Activated B cell treated with CpG ODN at 0.5 μM for 24 hours (primary cell): ENCODE measurements at regions not wholly inside any gene's neighbourhood (a gene's known extent, or its start where the extent isn't known, plus 50 kb on each side); places are given as distances from the start of the nearest gene placed in this dataset.

Source experiments
- ATAC-seq: fragments of 200-7000 bp; cut with Tn5 transposase; one replicate; pipeline ENCODE4 v1.10.0; 2021; ENCODE audit warnings: low read depth, mild to moderate bottlenecking, moderate library complexity
- CTCF ChIA-PET: fragments of 350-600 bp; sonication (Branson Sonifier 250); formaldehyde crosslinking; loops from one replicate; lab custom pipeline; 2021; ENCODE audit warnings: antibody characterized with exemption; lab: Charles Lee
- POLR2A ChIA-PET: fragments of 350-600 bp; sonication (Branson Sonifier 250); formaldehyde crosslinking; loops from one replicate; lab custom pipeline; 2021; ENCODE audit warnings: antibody characterized with exemption; lab: Charles Lee
- DNase-seq: peaks from one replicate; pipeline ENCODE4 v3.0.0; 2022
- H3K27ac Mint-ChIP-seq: one replicate; pipeline ENCODE4 v1.8.0; 2020; ENCODE audit warnings: mixed read lengths
- H3K27me3 Mint-ChIP-seq: one replicate; pipeline ENCODE4 v1.8.0; 2021; ENCODE audit warnings: mixed read lengths
- H3K36me3 Mint-ChIP-seq: one replicate; pipeline ENCODE4 v1.8.0; 2021; ENCODE audit warnings: low read depth, mixed read lengths
- H3K4me1 Mint-ChIP-seq: one replicate; pipeline ENCODE4 v1.8.0; 2021; ENCODE audit warnings: mixed read lengths
- H3K4me3 Mint-ChIP-seq: one replicate; pipeline ENCODE4 v1.8.0; 2020; ENCODE audit warnings: mild to moderate bottlenecking, mixed read lengths
- H3K9me3 Mint-ChIP-seq: one replicate; pipeline ENCODE4 v1.8.0; 2020; ENCODE audit warnings: mixed read lengths
- CTCF ChIP-seq: fragments of 200-600 bp; IDR thresholded peaks from one replicate; pipeline ENCODE4 v1.8.0; 2022; ENCODE audit warnings: antibody characterized with exemption, mild to moderate bottlenecking
- intact Hi-C: fragments of 100-400 bp; cut with micrococcal nuclease; formaldehyde crosslinking; loops from one replicate; pipeline ENCODE4 v1.15.1; 2024

- H3K36me3 Mint-ChIP-seq = no peaks in the 10 kb centered on the region
- no peaks in the 10 kb centered on the region for H3K4me1 Mint-ChIP-seq
- ATAC-seq = no peak
- CTCF ChIA-PET = no interaction called here
- H3K27me3 Mint-ChIP-seq = peaks cover 2% of the 10 kb centered on the region
- no peak overlapping the region for H3K4me3 Mint-ChIP-seq
- H3K27ac Mint-ChIP-seq = no peak overlapping the region
- H3K9me3 Mint-ChIP-seq = no peaks in the 10 kb centered on the region
- intact Hi-C loops = no loop called here
- no peak for TF ChIP-seq CTCF
- POLR2A ChIA-PET = no interaction called here
- DNase-seq = no peak
These were observed 181.3 kb downstream of the INSIG2 start for GRCh38 chr2:118269408-118270051.

DNA sequence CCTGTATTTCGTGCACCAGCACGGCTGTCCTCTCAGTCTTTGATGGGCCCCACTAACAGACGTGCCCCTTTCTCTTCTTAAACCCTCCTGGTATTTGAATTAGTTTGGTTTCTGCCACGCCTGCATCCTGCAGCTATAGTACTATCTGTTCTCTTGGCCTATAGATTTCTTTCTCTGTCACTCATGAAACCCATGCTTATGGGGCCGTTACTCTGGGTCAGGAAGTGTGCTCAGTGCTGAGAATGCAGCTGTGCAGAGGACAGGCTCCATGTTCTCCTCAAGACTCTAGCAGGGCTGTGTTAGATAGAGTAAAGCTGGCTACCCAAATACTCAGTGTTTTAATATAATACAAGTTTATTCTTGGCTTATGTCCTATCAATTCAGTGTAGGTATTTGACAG is 180.0 kb downstream of the INSIG2 start:
- ChIA-PET POLR2A (no interaction called here), CTCF (no interaction called here)
- H3K4me1 Mint-ChIP-seq = no peaks in the 10 kb centered on the region
- TF ChIP-seq CTCF = no peak
- H3K36me3 Mint-ChIP-seq = no peaks in the 10 kb centered on the region
- no peak overlapping the region for H3K4me3 Mint-ChIP-seq
- H3K9me3 Mint-ChIP-seq = no peaks in the 10 kb centered on the region
- no peak for DNase-seq
- H3K27ac Mint-ChIP-seq = no peak overlapping the region
- ATAC-seq = no peak
- H3K27me3 Mint-ChIP-seq = no peaks in the 10 kb centered on the region
- intact Hi-C loops = no loop called here

- POLR2A ChIA-PET = no interaction called here
- H3K27me3 Mint-ChIP-seq = no peaks in the 10 kb centered on the region
- H3K4me3 Mint-ChIP-seq = no peak overlapping the region
- DNase-seq = no peak
- CTCF ChIA-PET = interaction anchor here (1.5 kb wide), 1 partner anchor 220 kb away, joined by 3 read pairs; no protein-coding TSS in a partner anchor
- no peaks in the 10 kb centered on the region for H3K9me3 Mint-ChIP-seq
- TF ChIP-seq CTCF = no peak
- intact Hi-C loops = no loop called here
- ATAC-seq = no peak
- no peak overlapping the region for H3K27ac Mint-ChIP-seq
- H3K36me3 Mint-ChIP-seq = no peaks in the 10 kb centered on the region
- H3K4me1 Mint-ChIP-seq = no peaks in the 10 kb centered on the region
These were observed 177.7 kb downstream of the INSIG2 start for GRCh38 chr2:118265873-118266455.

GRCh38 chr2:118264232-118264990 is 176.1 kb downstream of the INSIG2 start:
- ChIA-PET CTCF (interaction anchor here (1.5 kb wide), 1 partner anchor 218 kb away, joined by 3 read pairs; no protein-coding TSS in a partner anchor), POLR2A (no interaction called here)
- H3K4me1 Mint-ChIP-seq = no peaks in the 10 kb centered on the region
- no peak for TF ChIP-seq CTCF
- no peak for ATAC-seq
- H3K4me3 Mint-ChIP-seq = no peak overlapping the region
- no peaks in the 10 kb centered on the region for H3K9me3 Mint-ChIP-seq
- H3K27ac Mint-ChIP-seq = no peak overlapping the region
- DNase-seq = no peak
- H3K27me3 Mint-ChIP-seq = peaks cover 6% of the 10 kb centered on the region
- intact Hi-C loops = no loop called here
- H3K36me3 Mint-ChIP-seq = no peaks in the 10 kb centered on the region

- ChIA-PET POLR2A (no interaction called here), CTCF (no interaction called here)
- Mint-ChIP-seq H3K9me3 (no peaks in the 10 kb centered on the region), H3K4me3 (no peak overlapping the region), H3K27ac (no peak overlapping the region), H3K27me3 (peaks cover 30% of the 10 kb centered on the region), H3K4me1 (no peaks in the 10 kb centered on the region), H3K36me3 (no peaks in the 10 kb centered on the region)
- intact Hi-C loops = no loop called here
- DNase-seq (no peak), ATAC-seq (no peak)
- no peak for TF ChIP-seq CTCF
These were observed 169.4 kb downstream of the INSIG2 start for GRCh38 chr2:118257696-118258095.
